RWPE2 (cell line): ENCODE measurements at regions not wholly inside any gene's neighbourhood (a gene's known extent, or its start where the extent isn't known, plus 50 kb on each side); places are given as distances from the start of the nearest gene placed in this dataset.

Experiments used
- ATAC-seq: fragments of 200-7000 bp; cut with Tn5 transposase; 3 replicates; pipeline ENCODE4 v1.9.1; 2021; ENCODE audit warnings: low read depth
- DNase-seq: peaks from one replicate; pipeline ENCODE4 v3.0.0-alpha.2; 2020; ENCODE audit warnings: low spot score
- H3K27ac ChIP-seq: fragments of 450-650 bp; 2 replicates; pipeline ENCODE4 v1.5.1; 2017; ENCODE audit warnings: mild to moderate bottlenecking; ENCODE audit not compliant: poor library complexity, severe bottlenecking
- H3K27me3 ChIP-seq: fragments of 250-450 bp; sonication (Bioruptor Pico); 2 replicates; pipeline ENCODE4 v1.5.1; 2021; ENCODE audit warnings: mild to moderate bottlenecking, moderate library complexity; ENCODE audit not compliant: insufficient read depth, poor library complexity, severe bottlenecking
- H3K36me3 ChIP-seq: fragments of 250-450 bp; sonication (Bioruptor Pico); 2 replicates; pipeline ENCODE4 v1.5.1; 2020; ENCODE audit warnings: low read depth, mild to moderate bottlenecking, moderate library complexity
- H3K4me1 ChIP-seq: fragments of 250-450 bp; sonication (Bioruptor Pico); 2 replicates; pipeline ENCODE4 v1.5.1; 2021; ENCODE audit warnings: mild to moderate bottlenecking, moderate library complexity; ENCODE audit not compliant: insufficient read depth, poor library complexity, severe bottlenecking
- H3K4me3 ChIP-seq: fragments of 250-450 bp; sonication (Bioruptor Pico); 2 replicates; pipeline ENCODE4 v1.5.1; 2021; ENCODE audit warnings: mild to moderate bottlenecking, moderate library complexity; ENCODE audit not compliant: severe bottlenecking
- H3K9me3 ChIP-seq: fragments of 250-450 bp; sonication (Bioruptor Pico); 2 replicates; pipeline ENCODE4 v1.5.1; 2021; ENCODE audit warnings: mild to moderate bottlenecking, moderate library complexity; ENCODE audit not compliant: severe bottlenecking
- TF ChIP-seq, protein P1 (sequence below): fragments of 450-650 bp; IDR thresholded peaks from one replicate; pipeline ENCODE4 v1.5.1; 2017; ENCODE audit warnings: mild to moderate bottlenecking, moderate library complexity; ENCODE audit not compliant: poor library complexity, severe bottlenecking

DNA sequence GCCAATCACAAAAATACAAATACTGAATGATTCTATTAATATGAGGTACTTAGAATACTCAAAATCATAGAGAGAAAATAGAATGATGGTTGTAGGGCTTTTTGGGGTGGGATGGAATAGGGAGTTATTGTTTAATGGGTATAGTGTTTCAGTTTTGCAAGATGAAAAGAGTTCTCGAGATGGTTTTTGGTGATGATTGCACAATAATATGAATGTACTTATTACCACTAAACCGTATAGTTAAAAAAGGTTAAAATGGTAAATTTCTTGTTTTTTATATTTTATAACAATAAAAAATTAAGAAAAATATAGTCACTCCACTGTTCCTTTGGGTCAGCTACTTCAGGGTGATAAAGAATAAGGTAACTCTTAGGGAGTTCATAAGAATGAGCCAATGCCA is 560.1 kb downstream of the TDRD15 start:
- H3K27me3 ChIP-seq: no peaks in the 10 kb centered on the region
- no peak overlapping the region for H3K27ac ChIP-seq
- H3K4me1 ChIP-seq: no peaks in the 10 kb centered on the region
- DNase-seq (no peak), ATAC-seq (no peak)
- no peaks in the 10 kb centered on the region for H3K9me3 ChIP-seq
- TF ChIP-seq, protein P1, sequence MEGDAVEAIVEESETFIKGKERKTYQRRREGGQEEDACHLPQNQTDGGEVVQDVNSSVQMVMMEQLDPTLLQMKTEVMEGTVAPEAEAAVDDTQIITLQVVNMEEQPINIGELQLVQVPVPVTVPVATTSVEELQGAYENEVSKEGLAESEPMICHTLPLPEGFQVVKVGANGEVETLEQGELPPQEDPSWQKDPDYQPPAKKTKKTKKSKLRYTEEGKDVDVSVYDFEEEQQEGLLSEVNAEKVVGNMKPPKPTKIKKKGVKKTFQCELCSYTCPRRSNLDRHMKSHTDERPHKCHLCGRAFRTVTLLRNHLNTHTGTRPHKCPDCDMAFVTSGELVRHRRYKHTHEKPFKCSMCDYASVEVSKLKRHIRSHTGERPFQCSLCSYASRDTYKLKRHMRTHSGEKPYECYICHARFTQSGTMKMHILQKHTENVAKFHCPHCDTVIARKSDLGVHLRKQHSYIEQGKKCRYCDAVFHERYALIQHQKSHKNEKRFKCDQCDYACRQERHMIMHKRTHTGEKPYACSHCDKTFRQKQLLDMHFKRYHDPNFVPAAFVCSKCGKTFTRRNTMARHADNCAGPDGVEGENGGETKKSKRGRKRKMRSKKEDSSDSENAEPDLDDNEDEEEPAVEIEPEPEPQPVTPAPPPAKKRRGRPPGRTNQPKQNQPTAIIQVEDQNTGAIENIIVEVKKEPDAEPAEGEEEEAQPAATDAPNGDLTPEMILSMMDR: no peak
- H3K4me3 ChIP-seq: no peak overlapping the region
- H3K36me3 ChIP-seq: no peaks in the 10 kb centered on the region

DNA sequence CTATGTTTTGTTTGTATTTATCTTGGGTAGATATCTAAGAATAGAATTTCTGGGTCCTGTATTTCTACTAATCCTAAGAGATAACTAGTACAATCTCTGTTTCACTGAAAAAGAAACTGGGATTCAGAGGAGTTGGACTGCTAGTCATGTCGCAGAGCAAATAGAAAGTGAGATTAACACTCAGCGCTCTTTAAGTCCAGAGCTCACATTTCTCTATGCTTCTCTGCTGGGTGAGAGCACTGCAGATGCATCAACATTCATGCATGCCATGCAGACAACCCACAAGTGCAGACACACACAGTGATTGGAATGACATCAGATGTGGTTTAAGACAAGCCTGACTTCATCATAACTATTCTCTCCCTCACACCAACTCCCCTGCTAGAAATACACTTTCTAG is 563.8 kb downstream of the TDRD15 start:
- DNase-seq: no peak
- TF ChIP-seq, protein P1: no peak
- no peak overlapping the region for H3K27ac ChIP-seq
- no peaks in the 10 kb centered on the region for H3K9me3 ChIP-seq
- H3K36me3 ChIP-seq: no peaks in the 10 kb centered on the region
- H3K27me3 ChIP-seq: no peaks in the 10 kb centered on the region
- no peak overlapping the region for H3K4me3 ChIP-seq
- no peaks in the 10 kb centered on the region for H3K4me1 ChIP-seq
- ATAC-seq: no peak

DNA sequence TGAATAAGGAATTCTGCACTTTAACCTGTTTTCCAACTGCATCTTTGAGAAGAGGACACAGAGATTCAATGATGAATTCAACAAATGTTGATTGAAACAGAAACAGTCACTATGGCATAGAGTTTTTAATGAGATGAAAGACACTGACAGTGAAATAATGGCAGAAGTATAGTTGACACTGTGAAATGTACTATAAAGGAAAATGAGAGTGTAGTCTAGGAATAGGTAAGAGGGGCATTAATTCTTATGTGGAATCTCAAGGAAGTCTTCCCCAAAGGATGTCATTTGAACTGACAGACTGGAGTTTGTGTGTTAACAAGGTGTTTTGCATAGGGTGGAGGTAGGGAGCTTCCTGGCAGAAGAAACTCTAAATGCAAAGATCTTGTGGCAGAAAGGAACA is 566.2 kb downstream of the TDRD15 start:
- TF ChIP-seq, protein P1: no peak
- H3K27me3 ChIP-seq: no peaks in the 10 kb centered on the region
- ATAC-seq (no peak), DNase-seq (no peak)
- H3K4me1 ChIP-seq: no peaks in the 10 kb centered on the region
- no peaks in the 10 kb centered on the region for H3K36me3 ChIP-seq
- H3K4me3 ChIP-seq: no peak overlapping the region
- H3K9me3 ChIP-seq: no peaks in the 10 kb centered on the region
- no peak overlapping the region for H3K27ac ChIP-seq

DNA sequence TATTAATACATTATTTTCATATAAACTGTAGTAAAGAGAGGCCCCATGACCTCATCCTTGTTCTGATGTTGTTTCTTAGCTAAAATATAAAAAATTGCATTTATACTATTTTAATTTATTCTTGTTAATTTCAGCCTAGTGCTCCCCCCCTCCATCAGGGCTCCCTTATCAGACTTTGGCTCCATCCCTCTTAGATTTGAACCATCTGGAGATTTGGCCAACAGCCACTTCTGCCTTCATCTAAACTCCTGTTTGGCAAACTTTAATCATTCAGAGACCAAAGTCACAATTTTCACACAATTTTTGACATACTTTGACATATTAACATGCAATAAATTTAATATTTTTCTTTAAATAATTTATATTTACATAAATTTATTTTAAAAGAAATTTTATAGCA is 569.3 kb downstream of the TDRD15 start:
- Histone ChIP-seq H3K4me3 (no peak overlapping the region), H3K27ac (no peak overlapping the region), H3K36me3 (no peaks in the 10 kb centered on the region), H3K27me3 (no peaks in the 10 kb centered on the region), H3K9me3 (no peaks in the 10 kb centered on the region), H3K4me1 (no peaks in the 10 kb centered on the region)
- no peak for DNase-seq
- no peak for ATAC-seq
- TF ChIP-seq, protein P1: no peak

DNA sequence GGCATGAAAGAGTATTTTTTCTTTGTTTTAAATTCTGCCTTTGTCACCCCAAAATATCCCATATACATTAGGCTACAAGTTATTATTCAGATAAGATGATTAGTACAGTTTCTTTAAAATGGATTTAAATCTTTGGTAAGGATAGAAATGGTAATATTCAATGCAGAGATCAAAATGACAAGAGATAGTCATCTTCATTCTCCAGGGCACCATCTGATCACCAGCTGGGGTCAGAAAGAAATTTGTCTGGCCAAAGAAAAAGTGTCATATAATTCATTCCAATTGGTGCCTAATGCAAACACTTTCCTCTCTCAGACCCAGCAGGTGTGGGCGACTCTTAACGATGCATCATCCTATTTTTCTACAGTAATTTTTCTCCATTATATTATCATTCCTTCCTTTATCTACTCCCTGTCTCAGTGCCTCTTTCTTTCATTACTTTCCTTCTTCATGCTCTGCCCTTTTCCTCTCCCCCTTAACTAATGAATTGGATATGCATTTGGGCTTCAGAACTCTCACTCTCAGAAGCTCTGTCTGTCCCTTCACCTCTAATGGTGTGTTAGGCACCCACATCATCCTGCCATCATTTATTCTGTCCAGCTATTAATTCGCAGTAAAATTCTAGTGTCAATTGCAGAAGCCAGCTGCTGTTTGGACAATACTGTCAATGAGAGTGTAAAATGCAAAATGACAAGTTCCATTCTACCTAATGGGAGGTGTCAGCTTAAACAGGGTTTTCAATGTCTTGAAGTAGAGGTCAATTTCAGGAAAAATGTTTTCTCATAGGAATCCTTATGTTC is 570.5 kb downstream of the TDRD15 start:
- TF ChIP-seq, protein P1: no peak
- no peak overlapping the region for H3K27ac ChIP-seq
- H3K4me1 ChIP-seq: no peaks in the 10 kb centered on the region
- no peaks in the 10 kb centered on the region for H3K36me3 ChIP-seq
- H3K4me3 ChIP-seq: no peak overlapping the region
- H3K9me3 ChIP-seq: no peaks in the 10 kb centered on the region
- ATAC-seq: no peak
- DNase-seq: no peak
- no peaks in the 10 kb centered on the region for H3K27me3 ChIP-seq
